IPS DF 19.7 (cell line): ENCODE measurements at regions not wholly inside any gene's neighbourhood (a gene's known extent, or its start where the extent isn't known, plus 50 kb on each side); places are given as distances from the start of the nearest gene placed in this dataset.
A peak's percentile ranks its signal among the peaks of the same experiment; 100 is the strongest.

Experiments used
- DNase-seq: peaks from one replicate; pipeline ENCODE4 v3.0.0-alpha.2; 2013; ENCODE audit warnings: low read depth, low spot score

- no peak for DNase-seq
These were observed 531.2 kb upstream of the CFAP20DC start for GRCh38 chr3:59580996-59581395.

- no peak for DNase-seq
These were observed 530.7 kb upstream of the CFAP20DC start for GRCh38 chr3:59580499-59580898.

- DNase-seq: no peak
These were observed 528.3 kb upstream of the CFAP20DC start for GRCh38 chr3:59578129-59578528.

- DNase-seq: no peak
These were observed 526.8 kb upstream of the CFAP20DC start for GRCh38 chr3:59576606-59577005.

GRCh38 chr3:59575113-59576001 lies 525.5 kb upstream of the CFAP20DC start:
- peak; percentile 33 for DNase-seq

- no peak for DNase-seq
These were observed 524.1 kb upstream of the CFAP20DC start for GRCh38 chr3:59573911-59574310.

GRCh38 chr3:59572106-59572505 lies 522.3 kb upstream of the CFAP20DC start:
- DNase-seq: no peak

GRCh38 chr3:59570806-59571205 lies 521.0 kb upstream of the CFAP20DC start:
- no peak for DNase-seq

GRCh38 chr3:59567661-59568060 lies 517.8 kb upstream of the CFAP20DC start:
- no peak for DNase-seq

GRCh38 chr3:59566481-59566975 lies 516.7 kb upstream of the CFAP20DC start:
- no peak for DNase-seq

- no peak for DNase-seq
These were observed 515.3 kb upstream of the CFAP20DC start for GRCh38 chr3:59565125-59565524.

GRCh38 chr3:59563966-59564365 lies 514.1 kb upstream of the CFAP20DC start:
- no peak for DNase-seq

GRCh38 chr3:59563072-59563605 lies 513.3 kb upstream of the CFAP20DC start:
- no peak for DNase-seq

- no peak for DNase-seq
These were observed 510.1 kb upstream of the CFAP20DC start for GRCh38 chr3:59559721-59560435.

GRCh38 chr3:59558906-59559720 lies 509.3 kb upstream of the CFAP20DC start:
- no peak for DNase-seq

GRCh38 chr3:59555593-59556315 lies 505.9 kb upstream of the CFAP20DC start:
- DNase-seq: no peak

- no peak for DNase-seq
These were observed 503.3 kb upstream of the CFAP20DC start for GRCh38 chr3:59553076-59553475.

GRCh38 chr3:59551834-59552233 lies 502.0 kb upstream of the CFAP20DC start:
- no peak for DNase-seq

GRCh38 chr3:59549962-59550361 lies 500.1 kb upstream of the CFAP20DC start:
- no peak for DNase-seq

GRCh38 chr3:59547874-59548273 lies 498.0 kb upstream of the CFAP20DC start:
- no peak for DNase-seq

- DNase-seq: no peak
These were observed 496.7 kb upstream of the CFAP20DC start for GRCh38 chr3:59546522-59546921.
